Panc1 (cell line): ENCODE measurements at regions not wholly inside any gene's neighbourhood (a gene's known extent, or its start where the extent isn't known, plus 50 kb on each side); places are given as distances from the start of the nearest gene placed in this dataset.

Experiments
- POLR2AphosphoS5 ChIP-seq: IDR thresholded peaks from 2 replicates; pipeline ENCODE4 v1.6.1; 2012; ENCODE audit warnings: mild to moderate bottlenecking, low read depth, low read length, moderate library complexity
- REST ChIP-seq, 2 experiments: IDR thresholded peaks; 2 replicates each; pipeline ENCODE4 v1.6.1; 2011 to 2012; ENCODE audit warnings: low read depth in 2 of 2, control low read depth in 1 of 2, low read length in 1 of 2, mild to moderate bottlenecking in 1 of 2, moderate library complexity in 1 of 2; ENCODE audit not compliant: insufficient read depth in 1 of 2
- SIN3A ChIP-seq: IDR thresholded peaks from 2 replicates; pipeline ENCODE4 v1.6.1; 2012; ENCODE audit warnings: low read depth, mild to moderate bottlenecking, low read length, moderate library complexity, borderline replicate concordance; ENCODE audit not compliant: insufficient read depth
- TF ChIP-seq, protein P1 (sequence below): fragments of 450-650 bp; IDR thresholded peaks from 2 replicates; pipeline ENCODE4 v1.5.1; 2017; ENCODE audit warnings: mild to moderate bottlenecking

- TF ChIP-seq, protein P1, sequence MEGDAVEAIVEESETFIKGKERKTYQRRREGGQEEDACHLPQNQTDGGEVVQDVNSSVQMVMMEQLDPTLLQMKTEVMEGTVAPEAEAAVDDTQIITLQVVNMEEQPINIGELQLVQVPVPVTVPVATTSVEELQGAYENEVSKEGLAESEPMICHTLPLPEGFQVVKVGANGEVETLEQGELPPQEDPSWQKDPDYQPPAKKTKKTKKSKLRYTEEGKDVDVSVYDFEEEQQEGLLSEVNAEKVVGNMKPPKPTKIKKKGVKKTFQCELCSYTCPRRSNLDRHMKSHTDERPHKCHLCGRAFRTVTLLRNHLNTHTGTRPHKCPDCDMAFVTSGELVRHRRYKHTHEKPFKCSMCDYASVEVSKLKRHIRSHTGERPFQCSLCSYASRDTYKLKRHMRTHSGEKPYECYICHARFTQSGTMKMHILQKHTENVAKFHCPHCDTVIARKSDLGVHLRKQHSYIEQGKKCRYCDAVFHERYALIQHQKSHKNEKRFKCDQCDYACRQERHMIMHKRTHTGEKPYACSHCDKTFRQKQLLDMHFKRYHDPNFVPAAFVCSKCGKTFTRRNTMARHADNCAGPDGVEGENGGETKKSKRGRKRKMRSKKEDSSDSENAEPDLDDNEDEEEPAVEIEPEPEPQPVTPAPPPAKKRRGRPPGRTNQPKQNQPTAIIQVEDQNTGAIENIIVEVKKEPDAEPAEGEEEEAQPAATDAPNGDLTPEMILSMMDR, result no peak
- no peak for TF ChIP-seq REST (IDR thresholded peaks at IDR 0.05; ENCODE audit: insufficient read depth in 1 of 2, low read depth in 2 of 2, low read length in 1 of 2)
- no peak for TF ChIP-seq POLR2AphosphoS5
- TF ChIP-seq SIN3A, result no peak
Observed at GRCh38 chr7:41825927-41826480, 123.1 kb upstream of the INHBA start.
